HT1080 (cell line): ENCODE measurements at regions not wholly inside any gene's neighbourhood (a gene's known extent, or its start where the extent isn't known, plus 50 kb on each side); places are given as distances from the start of the nearest gene placed in this dataset.

Experiments used
- DNase-seq: peaks from one replicate; pipeline ENCODE4 v3.0.0-alpha.2; 2015; ENCODE audit warnings: low read depth

DNA sequence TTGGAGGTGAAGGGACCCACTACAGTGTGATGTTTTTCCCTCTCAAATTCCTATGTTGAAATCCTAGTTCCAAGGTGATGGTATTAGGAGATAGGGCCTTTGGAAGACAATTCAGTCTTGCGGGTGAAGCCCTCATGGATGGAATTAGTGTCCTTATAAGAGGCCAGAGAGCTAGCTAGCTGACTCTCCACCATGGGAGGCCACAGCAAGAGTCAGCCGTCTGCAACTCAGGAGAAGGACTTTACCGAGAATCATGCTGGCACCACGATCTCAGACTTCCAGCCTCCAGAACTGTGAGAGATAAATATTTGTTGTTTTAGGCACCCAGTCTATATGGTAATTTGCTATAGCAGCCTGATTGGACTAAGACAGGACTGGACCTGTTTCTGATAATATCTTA, 461.4 kb downstream of the TSN start:
- no peak for DNase-seq

GRCh38 chr2:122218596-122218995, 463.1 kb downstream of the TSN start:
- DNase-seq = no peak

DNA sequence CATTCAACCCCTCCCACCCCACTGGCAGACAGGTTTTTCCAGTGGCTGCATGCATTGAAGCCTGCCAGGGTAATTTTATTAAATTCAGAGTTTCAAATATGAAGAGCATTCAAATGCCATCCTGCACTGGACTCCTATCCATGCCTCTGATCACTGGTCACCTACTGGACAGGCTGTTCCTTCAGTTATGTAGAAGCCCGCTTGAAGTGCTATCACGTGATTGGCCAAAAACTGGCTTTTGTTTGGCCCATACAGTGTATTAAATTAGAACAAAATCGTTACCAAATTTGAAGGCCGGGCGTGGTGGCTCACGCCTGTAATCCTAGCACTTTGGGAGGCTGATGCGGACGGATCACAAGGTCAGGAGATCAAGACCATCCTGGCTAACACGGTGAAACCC, 464.1 kb downstream of the TSN start:
- no peak for DNase-seq

DNA sequence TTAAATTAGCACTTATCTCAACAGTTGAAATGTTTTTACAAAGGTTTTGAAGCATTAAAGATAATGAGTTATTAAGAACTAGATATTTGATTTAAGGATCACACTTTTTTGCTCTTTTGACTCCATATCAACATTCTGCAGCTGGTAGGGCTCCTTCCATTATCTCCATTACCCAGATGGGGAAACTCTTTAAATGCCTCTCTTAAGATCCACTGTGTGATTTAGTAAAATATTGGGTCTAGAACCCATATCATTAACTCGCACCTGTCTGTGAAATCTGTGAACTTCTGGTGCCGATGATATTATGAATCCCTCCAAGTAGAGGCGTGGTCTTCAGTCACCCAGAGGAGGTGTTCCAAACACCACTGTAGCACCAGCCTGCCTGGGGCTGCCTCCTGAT, 466.2 kb downstream of the TSN start:
- no peak for DNase-seq

DNA sequence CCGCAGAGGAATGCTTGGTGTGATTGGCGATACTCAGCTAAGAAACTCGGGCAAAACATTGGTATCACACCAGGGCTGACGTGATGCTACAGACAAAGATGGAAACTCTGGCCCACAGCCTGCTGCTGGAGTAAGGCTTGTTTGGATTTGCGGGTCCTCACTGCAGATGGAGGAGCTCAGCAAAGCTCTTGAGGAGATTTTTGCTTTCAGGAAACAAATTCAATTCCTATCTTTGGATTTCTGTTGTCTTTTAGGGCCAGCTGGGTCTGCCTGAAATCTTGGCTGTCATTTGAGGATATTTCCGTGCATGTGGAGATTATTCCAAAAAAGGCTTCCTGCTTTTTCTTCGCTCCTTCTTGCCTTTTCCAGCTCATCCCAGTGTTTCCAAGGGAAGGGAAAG, 475.8 kb downstream of the TSN start:
- DNase-seq = no peak

DNA sequence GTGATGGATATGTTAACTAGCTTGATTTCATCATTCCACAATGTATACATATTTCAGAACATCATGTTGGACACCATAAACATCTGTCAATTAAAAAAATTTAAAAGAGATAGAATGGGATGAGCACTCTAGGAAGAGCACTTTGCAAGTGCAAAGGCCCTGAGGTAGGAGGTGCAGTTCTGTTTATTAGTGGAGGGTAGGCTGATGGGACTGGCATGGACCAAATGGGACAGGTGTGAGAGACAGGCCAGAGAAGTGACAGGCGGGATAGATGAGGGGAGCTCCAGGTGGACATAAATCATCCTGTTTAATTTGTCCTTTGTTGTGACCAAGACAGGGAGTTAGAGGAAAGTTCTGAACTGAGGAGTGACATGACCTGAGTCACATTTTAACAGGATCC, 477.9 kb downstream of the TSN start:
- no peak for DNase-seq

GRCh38 chr2:122236152-122236874, 480.9 kb downstream of the TSN start:
- peak; percentile 96 for DNase-seq

DNA sequence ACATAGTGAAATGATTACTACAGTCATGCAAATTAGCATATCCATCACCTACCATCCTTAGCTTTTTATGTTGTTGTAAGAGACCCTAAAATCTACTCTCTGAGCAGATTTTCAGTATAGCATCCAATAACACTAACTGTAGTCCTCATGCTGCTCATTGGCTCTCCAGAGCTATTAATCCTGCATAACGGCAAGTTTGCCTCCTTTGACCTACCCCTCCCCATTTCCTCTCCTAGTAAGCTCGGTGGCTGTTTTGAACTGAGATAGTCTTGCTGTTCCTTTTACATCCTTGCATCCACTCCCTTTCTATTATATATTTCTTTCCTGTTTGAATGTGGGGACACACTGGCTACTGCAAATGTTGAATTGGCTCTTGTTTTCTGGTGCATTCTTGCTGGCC, 481.5 kb downstream of the TSN start:
- DNase-seq = no peak

- no peak for DNase-seq
These were observed 482.0 kb downstream of the TSN start for GRCh38 chr2:122237450-122237849.

DNA sequence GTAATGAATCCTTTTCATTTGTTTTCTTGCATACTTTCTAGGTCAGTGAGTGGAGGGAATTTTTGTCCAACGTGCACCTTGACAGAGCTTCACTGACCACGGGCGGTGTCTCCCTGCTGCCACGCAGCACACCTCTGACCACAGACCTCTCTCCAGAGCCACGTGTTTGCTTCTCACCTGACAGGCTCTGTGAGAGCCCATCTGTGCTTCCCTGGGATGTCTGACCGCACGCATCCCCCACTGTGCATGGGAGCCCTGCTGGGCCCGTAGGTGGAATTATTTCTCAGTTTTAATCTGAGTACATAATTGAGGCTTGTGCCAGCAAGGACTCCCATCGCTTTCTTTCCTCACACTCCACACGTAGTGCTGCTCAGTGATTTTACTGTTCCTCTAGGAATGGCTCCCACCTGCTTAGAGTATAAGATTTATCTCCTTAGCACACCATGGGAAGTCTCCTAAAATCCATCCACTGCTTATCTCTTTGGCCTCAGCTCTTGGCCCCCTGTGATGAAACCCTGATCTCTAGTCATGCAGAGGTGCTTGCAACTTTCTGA, 482.6 kb downstream of the TSN start:
- no peak for DNase-seq

DNA sequence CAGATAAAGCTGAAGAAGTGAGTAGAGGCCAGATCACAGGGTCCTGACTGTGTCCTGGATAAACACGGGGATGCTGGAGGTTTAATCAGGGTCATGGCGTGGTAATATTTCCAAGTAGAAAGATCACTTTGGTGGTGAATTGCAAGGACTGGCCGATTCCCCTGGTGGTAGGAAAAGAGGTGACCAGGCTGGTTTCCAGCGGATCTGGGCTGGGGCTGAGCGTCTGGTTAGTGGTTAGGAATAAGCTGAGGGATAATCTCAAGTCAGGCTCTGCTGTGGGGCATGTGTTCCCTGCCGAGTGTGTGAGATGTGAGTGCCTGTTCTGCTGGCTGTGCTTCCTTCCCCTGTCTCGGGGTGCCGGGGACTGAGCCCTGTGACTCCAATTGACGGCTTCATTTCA, 484.0 kb downstream of the TSN start:
- no peak for DNase-seq

- DNase-seq = peak; percentile 46
These were observed 489.3 kb downstream of the TSN start for GRCh38 chr2:122244598-122245229.

- peak; percentile 39 for DNase-seq
These were observed 494.2 kb downstream of the TSN start for GRCh38 chr2:122249673-122250072.

GRCh38 chr2:122251158-122251557, 495.7 kb downstream of the TSN start:
- peak; percentile 39 for DNase-seq

- no peak for DNase-seq
These were observed 496.1 kb downstream of the TSN start for GRCh38 chr2:122251566-122251965.

DNA sequence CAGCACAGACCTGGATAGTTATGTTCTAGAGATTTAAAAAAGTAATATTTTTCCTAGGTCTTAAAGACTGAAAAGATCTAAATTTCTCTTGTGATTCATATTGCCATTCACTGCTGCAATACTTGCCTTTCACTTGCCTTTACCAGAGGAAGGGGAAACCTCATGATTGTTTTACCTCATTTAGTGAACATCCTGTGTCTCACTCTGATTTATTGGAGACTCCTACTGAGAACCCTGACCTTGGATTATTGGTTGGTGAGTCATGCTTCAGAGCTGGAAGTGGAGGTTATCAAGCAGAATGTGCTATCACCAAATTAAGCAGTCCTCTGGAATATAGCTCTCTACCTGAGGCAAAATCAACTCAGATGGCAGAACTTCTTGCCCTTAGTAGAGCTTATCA, 500.5 kb downstream of the TSN start:
- DNase-seq = peak; percentile 94

DNA sequence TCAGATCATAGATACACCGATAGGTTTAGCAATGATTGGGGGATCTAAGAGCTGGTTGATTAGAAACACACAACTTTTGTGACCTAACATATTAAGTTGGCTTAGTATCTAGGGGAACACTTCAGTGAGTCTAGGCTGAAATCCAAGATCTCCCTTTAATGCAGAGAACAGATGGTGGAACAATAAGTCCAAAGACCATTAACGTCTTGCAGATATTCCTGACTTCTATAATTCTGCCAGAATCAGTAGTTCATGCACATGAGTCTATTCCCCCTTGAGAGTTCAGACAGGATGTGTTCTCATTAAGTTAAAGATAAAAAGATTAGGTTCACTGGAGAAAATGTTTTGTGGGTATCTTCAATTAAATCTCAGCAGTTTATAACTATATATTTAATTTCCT, 506.5 kb downstream of the TSN start:
- no peak for DNase-seq

GRCh38 chr2:122263746-122264145, 508.3 kb downstream of the TSN start:
- peak; percentile 31 for DNase-seq

GRCh38 chr2:122266636-122267035, 511.2 kb downstream of the TSN start:
- no peak for DNase-seq

GRCh38 chr2:122267947-122268346, 512.5 kb downstream of the TSN start:
- DNase-seq = no peak

- no peak for DNase-seq
These were observed 518.5 kb downstream of the TSN start for GRCh38 chr2:122273785-122274419.

DNA sequence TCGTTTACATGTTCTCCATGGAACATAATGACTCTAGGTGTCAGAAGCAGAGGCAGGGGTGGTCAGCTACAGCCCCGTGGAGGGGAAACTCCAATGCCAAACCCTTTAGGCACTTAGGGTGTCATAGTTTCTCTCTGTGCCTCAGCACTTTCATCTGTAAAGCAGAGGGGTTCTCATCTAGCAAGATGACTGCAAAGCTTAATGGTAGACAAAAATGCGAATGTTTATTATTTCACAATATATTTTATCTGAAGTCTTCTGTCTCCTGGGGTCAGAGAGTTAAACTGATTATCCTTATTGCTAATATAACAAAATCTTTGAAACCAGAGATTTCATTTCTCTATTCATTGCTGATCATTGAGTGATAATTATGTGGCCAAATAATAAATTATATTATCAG, 522.5 kb downstream of the TSN start:
- DNase-seq = no peak

DNA sequence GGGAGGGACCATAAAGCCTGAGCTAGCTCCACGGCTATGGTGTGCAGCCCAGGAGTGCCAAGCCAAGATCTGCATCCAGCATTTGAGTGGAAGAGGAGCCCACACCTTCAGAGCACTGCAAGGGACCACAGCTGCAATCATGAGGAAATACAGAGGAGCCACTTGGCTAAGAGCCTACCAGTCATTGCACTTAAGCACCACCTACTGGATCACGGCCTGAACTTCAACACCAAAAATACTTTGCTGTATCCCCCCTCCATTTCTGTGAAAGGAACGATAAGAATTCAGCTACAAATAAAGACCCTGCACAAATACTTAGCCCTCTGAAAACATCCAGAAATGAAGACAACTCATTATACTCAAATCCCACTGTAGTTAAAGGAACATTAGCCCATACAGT, 545.3 kb downstream of the TSN start:
- DNase-seq = peak; percentile 52
